CD4-positive, alpha-beta T cell treated with Interleukin-12 subunit alpha and Interleukin-12 subunit beta, for 1 hour (primary cell): ENCODE measurements at regions not wholly inside any gene's neighbourhood (a gene's known extent, or its start where the extent isn't known, plus 50 kb on each side); places are given as distances from the start of the nearest gene placed in this dataset.
"Not testable (repeated sequence)": the region's sequence is repeated elsewhere in the genome, so short reads cannot be mapped to it uniquely, and the experiment has no call there.

Experiments
- DNase-seq: peaks from one replicate; pipeline ENCODE4 v3.0.0-alpha.2; 2020

- DNase-seq: no peak
These were observed 188.6 kb downstream of the SHQ1 start for GRCh38 chr3:72659596-72659995.

DNA sequence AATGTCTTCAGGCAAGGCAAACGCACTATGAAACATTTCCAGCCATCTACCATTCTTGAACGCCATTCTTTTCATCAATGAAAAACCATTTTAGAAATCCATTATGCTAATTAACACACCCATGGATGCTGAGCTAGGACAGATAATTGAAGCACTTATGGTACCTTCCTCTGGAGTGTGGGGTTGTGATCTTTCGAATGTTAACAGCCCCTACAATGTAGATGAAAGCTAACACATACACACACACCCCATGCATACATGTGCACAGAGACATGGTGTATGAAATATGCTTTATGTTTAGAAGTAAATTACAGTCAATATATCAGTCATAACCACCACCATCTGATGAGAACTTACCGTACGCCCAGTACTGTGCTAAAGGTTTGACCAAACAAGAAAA lies 189.1 kb downstream of the SHQ1 start:
- no peak for DNase-seq

GRCh38 chr3:72658466-72659100 lies 189.7 kb downstream of the SHQ1 start:
- no peak for DNase-seq

DNA sequence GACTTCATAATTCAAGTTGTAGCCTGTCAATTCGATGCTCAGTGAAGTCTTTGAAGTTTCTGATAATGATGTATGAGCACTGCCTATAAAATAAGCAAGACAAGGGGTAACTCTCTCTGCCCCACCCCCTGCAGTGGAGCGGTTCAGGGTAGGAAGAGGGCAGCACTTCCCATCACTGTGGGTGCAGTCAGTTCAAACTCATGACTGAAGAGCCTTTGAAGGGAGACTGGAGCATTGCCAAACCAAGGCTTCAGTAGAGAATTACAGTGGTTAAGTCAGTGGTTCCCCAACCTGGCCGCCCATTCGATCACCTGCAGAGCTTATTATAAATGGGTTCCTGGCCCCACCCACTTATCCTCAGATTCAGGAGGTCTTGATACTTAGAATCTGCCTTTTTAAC lies 190.6 kb downstream of the SHQ1 start:
- DNase-seq: peak; percentile 56

DNA sequence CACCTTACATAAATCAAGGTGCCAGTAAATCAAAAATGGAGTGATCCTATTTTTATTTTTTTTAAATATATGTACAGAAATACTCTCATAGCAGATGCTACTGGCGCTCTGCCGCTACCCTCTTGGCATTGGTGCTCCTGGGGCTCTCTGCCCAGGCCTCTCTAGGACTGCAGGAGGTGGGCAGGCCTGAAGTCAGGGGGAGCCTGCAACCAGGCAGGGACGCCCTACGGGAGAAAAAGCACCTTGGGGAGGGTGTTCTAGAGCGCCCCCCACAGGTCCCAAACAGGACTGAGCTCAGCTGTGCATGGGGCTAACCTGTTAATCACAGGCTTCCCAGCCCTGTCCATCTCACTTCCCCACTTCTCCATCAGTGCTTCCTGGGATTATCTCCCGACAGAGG lies 192.5 kb downstream of the SHQ1 start:
- no peak for DNase-seq

GRCh38 chr3:72655131-72655551 lies 193.1 kb downstream of the SHQ1 start:
- DNase-seq: no peak

- DNase-seq: no peak
These were observed 195.8 kb downstream of the SHQ1 start for GRCh38 chr3:72652395-72652794.

- DNase-seq: no peak
These were observed 196.7 kb downstream of the SHQ1 start for GRCh38 chr3:72651498-72651897.

DNA sequence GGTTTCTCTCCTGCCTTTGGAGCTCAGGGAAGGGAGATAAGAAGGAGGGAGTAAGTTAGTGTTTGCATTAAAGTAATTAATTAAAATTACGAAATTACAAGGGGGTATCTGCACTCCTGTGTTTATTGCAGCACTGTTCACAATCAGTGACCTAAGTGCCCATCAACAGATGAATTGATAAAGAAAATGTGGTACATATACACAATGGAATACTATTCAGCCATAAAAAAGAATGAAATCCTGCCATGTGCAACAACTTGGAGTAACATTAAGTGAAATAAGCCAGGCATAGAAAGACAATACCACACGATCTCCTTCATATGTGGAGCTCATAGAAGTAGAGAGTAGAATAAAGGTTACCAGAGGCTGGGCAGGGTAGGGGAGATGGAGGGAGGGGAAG lies 202.0 kb downstream of the SHQ1 start:
- DNase-seq: no peak

DNA sequence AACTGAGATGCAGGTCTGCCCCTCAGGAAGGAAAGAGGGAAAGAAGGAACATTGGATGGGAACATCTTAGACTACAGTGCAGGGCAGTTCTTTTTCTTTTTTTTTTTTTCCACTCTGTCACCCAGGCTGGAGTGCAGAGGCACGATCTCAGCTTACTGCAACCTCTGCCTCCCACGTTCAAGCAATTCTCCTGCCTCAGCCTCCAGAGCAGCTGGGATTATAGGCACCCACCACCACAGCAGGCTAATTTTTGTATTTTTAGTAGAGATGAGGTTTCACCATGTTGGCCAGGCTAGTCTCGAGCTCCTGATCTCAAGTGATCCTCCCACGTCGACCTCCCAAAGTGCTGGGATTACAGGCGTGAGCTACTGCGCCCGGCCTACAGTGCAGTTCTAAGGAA lies 204.6 kb downstream of the SHQ1 start:
- DNase-seq: not testable (repeated sequence)

DNA sequence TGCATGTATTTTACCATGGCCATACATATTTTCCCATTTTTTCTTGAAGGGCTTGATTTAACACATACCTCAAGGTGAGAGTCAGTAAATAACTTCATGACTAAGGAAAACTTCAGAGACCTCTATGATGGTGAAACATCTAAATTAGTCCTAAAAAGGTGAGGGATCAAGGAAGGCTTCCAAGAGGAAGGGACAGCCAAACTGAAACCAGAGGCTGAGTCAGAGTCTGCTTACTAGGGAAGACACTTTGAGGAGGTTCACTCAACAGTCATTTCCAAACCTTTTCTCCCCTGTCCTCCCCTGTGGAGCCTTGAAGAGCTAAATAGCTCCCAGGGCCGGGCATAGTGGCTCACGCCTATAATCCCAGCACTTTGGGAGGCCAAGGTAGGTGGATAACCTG lies 206.6 kb downstream of the SHQ1 start:
- no peak for DNase-seq

DNA sequence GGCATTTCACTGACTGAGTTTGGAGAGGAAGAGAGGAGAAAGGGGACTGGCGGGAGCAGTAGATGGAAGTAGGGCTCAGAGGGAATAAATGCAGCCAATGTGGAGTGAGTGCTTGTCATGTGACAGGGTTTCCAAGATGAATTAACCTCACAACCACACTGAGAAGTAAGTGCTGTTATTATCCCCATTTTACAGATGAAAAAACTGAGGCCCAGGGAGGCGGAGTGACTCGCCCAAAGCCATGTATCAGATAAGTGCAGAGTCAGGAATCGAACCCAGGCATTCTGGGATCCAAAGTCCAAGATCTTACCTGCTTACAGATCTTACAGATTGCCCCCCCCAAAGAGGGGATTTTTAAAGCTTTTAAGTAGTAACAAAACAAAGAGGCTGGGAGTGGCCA lies 207.2 kb downstream of the SHQ1 start:
- DNase-seq: no peak

DNA sequence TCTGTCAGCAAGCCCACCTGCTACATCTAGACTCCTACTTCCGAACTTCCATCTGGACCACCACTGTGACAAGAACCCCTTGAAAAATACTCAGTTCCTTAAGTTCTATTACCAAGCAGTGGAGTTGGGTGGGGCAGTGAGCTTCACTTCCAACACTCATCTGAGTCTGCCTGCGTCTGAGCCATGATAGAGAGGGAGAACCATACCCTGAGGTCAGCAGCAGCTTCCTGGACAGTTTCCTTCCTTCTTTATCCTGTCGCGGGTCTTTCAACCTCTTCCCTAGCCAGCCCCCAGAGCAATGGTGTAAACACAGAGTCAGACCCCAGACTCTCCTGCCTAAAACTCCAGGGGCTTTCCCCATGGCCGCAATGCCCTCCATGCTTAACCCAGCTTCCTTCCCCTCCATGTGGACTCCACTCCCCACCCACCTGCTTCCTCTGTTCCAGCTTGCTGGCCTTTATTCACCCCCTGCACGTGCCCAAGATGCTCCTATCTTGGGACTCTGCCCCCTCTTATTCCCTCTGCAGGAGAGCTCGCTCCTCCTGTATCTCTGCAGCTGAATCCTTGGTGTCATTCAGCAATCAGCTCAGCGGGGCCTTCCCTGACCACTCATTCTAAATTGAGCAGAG lies 211.2 kb downstream of the SHQ1 start:
- DNase-seq: no peak

GRCh38 chr3:72635551-72635950 lies 212.7 kb downstream of the SHQ1 start:
- DNase-seq: no peak

DNA sequence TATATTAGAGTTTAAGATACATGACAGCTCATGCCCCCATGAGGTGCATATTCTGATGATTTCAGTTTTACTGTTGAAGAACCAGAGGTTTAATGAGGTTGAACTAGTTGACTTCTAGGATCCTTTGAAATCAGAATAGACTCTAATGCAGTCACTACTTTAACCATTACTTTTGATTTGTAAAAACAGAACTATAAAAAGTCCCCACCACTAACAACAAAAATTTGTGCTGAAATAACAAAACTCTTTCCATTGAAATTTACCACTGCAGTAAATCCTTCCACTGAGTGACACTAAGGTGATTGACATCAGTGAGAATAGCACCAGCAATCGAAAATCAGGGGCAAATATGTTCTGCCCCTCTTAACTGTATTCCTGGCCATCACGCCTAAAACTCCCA lies 214.1 kb downstream of the SHQ1 start:
- DNase-seq: no peak

- DNase-seq: no peak
These were observed 214.7 kb downstream of the SHQ1 start for GRCh38 chr3:72633534-72633933.

DNA sequence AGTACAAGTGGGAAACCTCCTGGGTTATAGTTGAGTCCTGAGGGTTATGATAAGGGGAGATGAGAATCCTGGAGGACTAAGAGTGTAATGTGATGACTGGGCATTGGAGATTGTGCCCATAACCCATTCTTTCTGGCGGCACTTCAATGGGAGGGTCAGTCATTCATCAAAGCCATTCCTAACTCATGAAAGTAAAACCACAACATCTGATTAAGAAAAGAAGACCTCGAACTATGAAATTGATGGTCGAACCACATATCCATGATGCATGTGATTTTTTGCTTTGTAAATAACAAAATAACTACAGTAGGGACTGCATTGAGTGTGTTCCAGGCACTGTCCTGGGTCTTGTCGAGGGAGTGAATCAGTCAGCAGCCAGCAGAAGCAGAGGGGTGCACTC lies 215.1 kb downstream of the SHQ1 start:
- DNase-seq: no peak

GRCh38 chr3:72632129-72632528 lies 216.1 kb downstream of the SHQ1 start:
- DNase-seq: no peak

DNA sequence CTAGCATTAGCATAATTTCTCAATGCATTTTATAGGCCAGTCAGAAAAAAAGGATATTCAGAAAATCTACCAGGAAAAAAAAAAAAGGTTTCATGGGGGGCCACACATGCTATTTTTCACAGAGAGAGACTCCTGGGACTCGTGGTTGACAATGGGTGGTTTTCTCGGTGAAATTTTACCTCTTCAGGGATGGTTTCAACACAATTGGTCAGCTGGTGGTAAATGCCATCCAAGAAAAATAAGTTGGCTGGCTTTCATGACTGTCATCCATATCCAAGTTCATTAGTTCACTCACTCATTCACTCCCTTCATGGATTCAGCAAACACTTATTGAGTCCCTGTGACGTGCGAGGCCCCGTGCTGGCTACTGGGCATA lies 217.3 kb downstream of the SHQ1 start:
- DNase-seq: no peak

- no peak for DNase-seq
These were observed 217.8 kb downstream of the SHQ1 start for GRCh38 chr3:72630327-72630968.

- DNase-seq: peak; percentile 15
These were observed 219.0 kb downstream of the SHQ1 start for GRCh38 chr3:72629191-72629631.

DNA sequence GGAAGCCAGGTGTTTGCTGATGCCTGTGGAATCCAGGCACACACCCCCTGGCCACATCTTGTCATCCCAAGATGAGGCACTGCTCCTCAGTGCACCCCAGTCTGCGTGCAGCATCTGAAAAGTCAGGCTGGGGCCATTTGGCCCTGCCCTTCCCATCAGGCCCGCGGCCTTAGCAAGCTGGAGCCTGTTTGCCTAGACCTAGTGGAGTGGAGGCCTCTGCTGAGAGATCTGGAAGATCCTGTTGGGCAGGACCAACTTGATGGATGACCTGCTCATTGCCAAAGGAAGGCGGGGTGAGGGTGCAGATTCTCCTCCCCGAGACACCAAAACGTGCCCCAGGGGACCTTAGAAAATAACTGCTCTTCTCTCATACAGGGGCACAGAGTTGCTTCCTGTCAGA lies 220.2 kb downstream of the SHQ1 start:
- no peak for DNase-seq

- DNase-seq: no peak
These were observed 221.0 kb downstream of the SHQ1 start for GRCh38 chr3:72627271-72627670.

DNA sequence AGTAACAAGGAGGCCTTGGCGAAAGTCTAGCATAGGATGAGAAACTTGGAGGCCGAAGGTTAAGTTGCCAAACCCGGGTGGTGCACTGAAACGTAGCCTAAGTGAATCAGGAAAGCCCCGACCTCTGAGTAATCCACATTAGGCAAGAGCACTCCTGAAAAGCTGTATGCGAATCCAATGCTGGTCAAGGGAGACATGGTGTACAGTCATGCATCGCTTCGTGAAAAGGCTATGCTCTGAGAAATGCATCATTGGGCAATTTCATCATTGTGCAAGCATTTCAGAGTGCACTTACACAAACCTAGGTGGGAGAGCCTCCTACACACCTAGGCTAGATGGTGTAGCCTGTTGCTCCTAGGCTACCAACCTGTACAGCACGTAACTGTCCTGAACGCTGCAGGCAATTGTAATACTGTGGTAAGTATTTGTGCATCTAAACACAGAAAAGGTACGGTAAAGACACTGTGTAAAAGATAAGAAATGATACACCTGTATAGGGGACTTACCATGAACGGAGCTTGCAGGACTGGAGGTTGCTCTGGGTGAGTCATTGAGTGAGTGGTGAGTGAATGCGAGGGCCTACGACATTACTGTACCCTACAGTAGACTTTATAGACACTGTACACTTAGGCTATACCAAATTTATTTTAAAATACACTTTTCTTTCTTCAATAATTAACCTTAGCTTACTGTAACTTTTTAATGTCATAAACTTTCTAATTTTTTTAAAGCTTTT lies 222.5 kb downstream of the SHQ1 start:
- no peak for DNase-seq
